ENCODE measurements at regions not wholly inside any gene's neighbourhood (a gene's known extent, or its start where the extent isn't known, plus 50 kb on each side); places are given as distances from the start of the nearest gene placed in this dataset.

GRCh38 chr1:14375226-14375625 is 223.3 kb upstream of the KAZN start:
- WGBS (ENCODE audit: insufficient coverage): 100% methylated on average over 2 of the region's 5 CpGs
- Histone ChIP-seq H3K36me3 (ENCODE audit: control insufficient read depth, insufficient read depth, low read length) (no peaks in the 10 kb centered on the region), H3K27me3 (ENCODE audit: control insufficient read depth, insufficient read depth, low read length) (no peaks in the 10 kb centered on the region), H3K4me3 (ENCODE audit: low read length) (no peak overlapping the region), H3K9me3 (replicated peaks; ENCODE audit: control insufficient read depth, low read depth, low read length) (no peaks in the 10 kb centered on the region), H3K4me1 (ENCODE audit: control insufficient read depth, insufficient read depth, low read length) (peaks cover 1% of the 10 kb centered on the region), H3K27ac (ENCODE audit: low read length) (no peak overlapping the region)
- DNase-seq: no peak

- peaks cover 2% of the 10 kb centered on the region for H3K9me3 ChIP-seq (replicated peaks; ENCODE audit: control insufficient read depth, low read depth, low read length)
- 91% methylated on average over 5 of the region's 5 CpGs for WGBS (ENCODE audit: insufficient coverage)
- H3K4me1 ChIP-seq (ENCODE audit: control insufficient read depth, insufficient read depth, low read length): no peaks in the 10 kb centered on the region
- no peaks in the 10 kb centered on the region for H3K27me3 ChIP-seq (ENCODE audit: control insufficient read depth, insufficient read depth, low read length)
- H3K4me3 ChIP-seq (ENCODE audit: low read length): no peak overlapping the region
- no peak overlapping the region for H3K27ac ChIP-seq (ENCODE audit: low read length)
- no peaks in the 10 kb centered on the region for H3K36me3 ChIP-seq (ENCODE audit: control insufficient read depth, insufficient read depth, low read length)
- DNase-seq: no peak
These were observed 221.1 kb upstream of the KAZN start for GRCh38 chr1:14377386-14377785.

- Histone ChIP-seq H3K9me3 (replicated peaks; ENCODE audit: control insufficient read depth, low read depth, low read length) (peaks cover 2% of the 10 kb centered on the region), H3K27ac (ENCODE audit: low read length) (no peak overlapping the region), H3K36me3 (ENCODE audit: control insufficient read depth, insufficient read depth, low read length) (no peaks in the 10 kb centered on the region), H3K4me3 (ENCODE audit: low read length) (no peak overlapping the region), H3K27me3 (ENCODE audit: control insufficient read depth, insufficient read depth, low read length) (no peaks in the 10 kb centered on the region), H3K4me1 (ENCODE audit: control insufficient read depth, insufficient read depth, low read length) (no peaks in the 10 kb centered on the region)
- no peak for DNase-seq
- no CpG with 5 or more reads among the region's 1 CpG for WGBS (ENCODE audit: insufficient coverage)
These were observed 218.1 kb upstream of the KAZN start for GRCh38 chr1:14380408-14380807.

GRCh38 chr1:14390816-14391215 is 207.7 kb upstream of the KAZN start:
- Histone ChIP-seq H3K36me3 (ENCODE audit: control insufficient read depth, insufficient read depth, low read length) (no peaks in the 10 kb centered on the region), H3K9me3 (replicated peaks; ENCODE audit: control insufficient read depth, low read depth, low read length) (no peaks in the 10 kb centered on the region), H3K4me1 (ENCODE audit: control insufficient read depth, insufficient read depth, low read length) (no peaks in the 10 kb centered on the region), H3K27me3 (ENCODE audit: control insufficient read depth, insufficient read depth, low read length) (no peaks in the 10 kb centered on the region), H3K4me3 (ENCODE audit: low read length) (no peak overlapping the region), H3K27ac (ENCODE audit: low read length) (no peak overlapping the region)
- 57% methylated on average over 1 of the region's 1 CpG for whole genome bisulfite sequencing (ENCODE audit: insufficient coverage)
- DNase-seq: no peak

- Histone ChIP-seq H3K4me1 (ENCODE audit: control insufficient read depth, insufficient read depth, low read length) (no peaks in the 10 kb centered on the region), H3K4me3 (ENCODE audit: low read length) (no peak overlapping the region), H3K9me3 (replicated peaks; ENCODE audit: control insufficient read depth, low read depth, low read length) (no peaks in the 10 kb centered on the region), H3K36me3 (ENCODE audit: control insufficient read depth, insufficient read depth, low read length) (no peaks in the 10 kb centered on the region), H3K27me3 (ENCODE audit: control insufficient read depth, insufficient read depth, low read length) (no peaks in the 10 kb centered on the region), H3K27ac (ENCODE audit: low read length) (no peak overlapping the region)
- no peak for DNase-seq
- WGBS (ENCODE audit: insufficient coverage): 65% methylated on average over 8 of the region's 12 CpGs
These were observed 206.2 kb upstream of the KAZN start for GRCh38 chr1:14392161-14392858.

GRCh38 chr1:14392859-14393365 is 205.6 kb upstream of the KAZN start:
- no peaks in the 10 kb centered on the region for H3K4me1 ChIP-seq (ENCODE audit: control insufficient read depth, insufficient read depth, low read length)
- H3K36me3 ChIP-seq (ENCODE audit: control insufficient read depth, insufficient read depth, low read length): no peaks in the 10 kb centered on the region
- H3K9me3 ChIP-seq (replicated peaks; ENCODE audit: control insufficient read depth, low read depth, low read length): no peaks in the 10 kb centered on the region
- H3K4me3 ChIP-seq (ENCODE audit: low read length): no peak overlapping the region
- no peaks in the 10 kb centered on the region for H3K27me3 ChIP-seq (ENCODE audit: control insufficient read depth, insufficient read depth, low read length)
- no peak overlapping the region for H3K27ac ChIP-seq (ENCODE audit: low read length)
- WGBS (ENCODE audit: insufficient coverage): 100% methylated on average over 1 of the region's 5 CpGs
- DNase-seq: no peak

GRCh38 chr1:14396100-14396499 is 202.4 kb upstream of the KAZN start:
- H3K36me3 ChIP-seq (ENCODE audit: control insufficient read depth, insufficient read depth, low read length): no peaks in the 10 kb centered on the region
- no peak overlapping the region for H3K4me3 ChIP-seq (ENCODE audit: low read length)
- H3K4me1 ChIP-seq (ENCODE audit: control insufficient read depth, insufficient read depth, low read length): no peaks in the 10 kb centered on the region
- no peaks in the 10 kb centered on the region for H3K27me3 ChIP-seq (ENCODE audit: control insufficient read depth, insufficient read depth, low read length)
- 69% methylated on average over 1 of the region's 5 CpGs for WGBS (ENCODE audit: insufficient coverage)
- no peaks in the 10 kb centered on the region for H3K9me3 ChIP-seq (replicated peaks; ENCODE audit: control insufficient read depth, low read depth, low read length)
- no peak overlapping the region for H3K27ac ChIP-seq (ENCODE audit: low read length)
- DNase-seq: no peak

GRCh38 chr1:14403961-14404645 is 194.4 kb upstream of the KAZN start:
- Histone ChIP-seq H3K4me3 (ENCODE audit: low read length) (no peak overlapping the region), H3K4me1 (ENCODE audit: control insufficient read depth, insufficient read depth, low read length) (no peaks in the 10 kb centered on the region), H3K27me3 (ENCODE audit: control insufficient read depth, insufficient read depth, low read length) (no peaks in the 10 kb centered on the region), H3K27ac (ENCODE audit: low read length) (no peak overlapping the region), H3K9me3 (replicated peaks; ENCODE audit: control insufficient read depth, low read depth, low read length) (no peaks in the 10 kb centered on the region), H3K36me3 (ENCODE audit: control insufficient read depth, insufficient read depth, low read length) (no peaks in the 10 kb centered on the region)
- no peak for DNase-seq
- 94% methylated on average over 5 of the region's 13 CpGs for WGBS (ENCODE audit: insufficient coverage)

- WGBS (ENCODE audit: insufficient coverage): 0% methylated on average over 1 of the region's 1 CpG
- Histone ChIP-seq H3K4me3 (ENCODE audit: low read length) (no peak overlapping the region), H3K36me3 (ENCODE audit: control insufficient read depth, insufficient read depth, low read length) (no peaks in the 10 kb centered on the region), H3K4me1 (ENCODE audit: control insufficient read depth, insufficient read depth, low read length) (no peaks in the 10 kb centered on the region), H3K9me3 (replicated peaks; ENCODE audit: control insufficient read depth, low read depth, low read length) (no peaks in the 10 kb centered on the region), H3K27me3 (ENCODE audit: control insufficient read depth, insufficient read depth, low read length) (no peaks in the 10 kb centered on the region), H3K27ac (ENCODE audit: low read length) (no peak overlapping the region)
- DNase-seq: no peak
These were observed 193.6 kb upstream of the KAZN start for GRCh38 chr1:14404862-14405301.

- H3K36me3 ChIP-seq (ENCODE audit: control insufficient read depth, insufficient read depth, low read length): no peaks in the 10 kb centered on the region
- no peak overlapping the region for H3K27ac ChIP-seq (ENCODE audit: low read length)
- H3K4me1 ChIP-seq (ENCODE audit: control insufficient read depth, insufficient read depth, low read length): no peaks in the 10 kb centered on the region
- no peak overlapping the region for H3K4me3 ChIP-seq (ENCODE audit: low read length)
- DNase-seq: no peak
- no peaks in the 10 kb centered on the region for H3K27me3 ChIP-seq (ENCODE audit: control insufficient read depth, insufficient read depth, low read length)
- no peaks in the 10 kb centered on the region for H3K9me3 ChIP-seq (replicated peaks; ENCODE audit: control insufficient read depth, low read depth, low read length)
These were observed 186.2 kb upstream of the KAZN start for GRCh38 chr1:14412235-14412634.

Measured in muscle of leg (tissue), 3 donors.